Astrocyte of the cerebellum (primary cell): ENCODE measurements at regions not wholly inside any gene's neighbourhood (a gene's known extent, or its start where the extent isn't known, plus 50 kb on each side); places are given as distances from the start of the nearest gene placed in this dataset.

Experiments used
- DNase-seq: peaks from one replicate; pipeline ENCODE4 v3.0.0-alpha.2; 2011; ENCODE audit warnings: low read depth
- H3K4me3 ChIP-seq: 2 replicates; pipeline ENCODE4 v1.5.1; 2011; ENCODE audit warnings: mild to moderate bottlenecking, low read depth, low read length, moderate library complexity
- CTCF ChIP-seq: IDR thresholded peaks from 2 replicates; pipeline ENCODE4 v1.5.1; 2012; ENCODE audit warnings: low read length, low read depth, moderate library complexity, mild to moderate bottlenecking; ENCODE audit errors: missing control alignments
- in situ Hi-C: cut with HindIII; loops from 2 replicates; pipeline ENCODE4 v1.10.0; 2017; ENCODE audit warnings: low sequenced_read_pairs

GRCh38 chr9:29203244-29203930 lies 1630.1 kb upstream of the C9orf72 start:
- DNase-seq, result no peak
- H3K4me3 ChIP-seq, result no peak overlapping the region
- TF ChIP-seq CTCF, result no peak
- in situ Hi-C loops, result no loop called here

- no peak for DNase-seq
- TF ChIP-seq CTCF, result no peak
- in situ Hi-C loops, result no loop called here
- no peak overlapping the region for H3K4me3 ChIP-seq
Measured at GRCh38 chr9:29208670-29209069, 1635.4 kb upstream of the C9orf72 start.

GRCh38 chr9:29209748-29210291 lies 1636.5 kb upstream of the C9orf72 start:
- in situ Hi-C loops, result no loop called here
- no peak for TF ChIP-seq CTCF
- H3K4me3 ChIP-seq, result no peak overlapping the region
- DNase-seq, result no peak

GRCh38 chr9:29211003-29211579 lies 1637.8 kb upstream of the C9orf72 start:
- no peak overlapping the region for H3K4me3 ChIP-seq
- in situ Hi-C loops, result no loop called here
- no peak for TF ChIP-seq CTCF
- DNase-seq, result no peak

GRCh38 chr9:29211580-29212396 lies 1638.5 kb upstream of the C9orf72 start:
- in situ Hi-C loops, result no loop called here

More at GRCh38 chr9:29211580-29212396, 1638.5 kb upstream of the C9orf72 start:
- peak; percentile 64 for TF ChIP-seq CTCF
- DNase-seq, result no peak
- H3K4me3 ChIP-seq, result peak overlapping the region; percentile 44
